HEK293 (cell line): ENCODE measurements at regions not wholly inside any gene's neighbourhood (a gene's known extent, or its start where the extent isn't known, plus 50 kb on each side); places are given as distances from the start of the nearest gene placed in this dataset.

Experiments
- ZNF677 ChIP-seq: fragments of 450-650 bp; IDR thresholded peaks from 2 replicates; pipeline ENCODE4 v1.5.0; 2018; ENCODE audit warnings: missing biosample characterization, mild to moderate bottlenecking, missing genetic modification characterization, moderate library complexity
- TF ChIP-seq, protein P1 (sequence below): fragments of 450-650 bp; formaldehyde crosslinking; IDR thresholded peaks from 2 replicates; pipeline ENCODE4 v1.5.1; 2016; ENCODE audit warnings: missing biosample characterization, missing genetic modification characterization

DNA sequence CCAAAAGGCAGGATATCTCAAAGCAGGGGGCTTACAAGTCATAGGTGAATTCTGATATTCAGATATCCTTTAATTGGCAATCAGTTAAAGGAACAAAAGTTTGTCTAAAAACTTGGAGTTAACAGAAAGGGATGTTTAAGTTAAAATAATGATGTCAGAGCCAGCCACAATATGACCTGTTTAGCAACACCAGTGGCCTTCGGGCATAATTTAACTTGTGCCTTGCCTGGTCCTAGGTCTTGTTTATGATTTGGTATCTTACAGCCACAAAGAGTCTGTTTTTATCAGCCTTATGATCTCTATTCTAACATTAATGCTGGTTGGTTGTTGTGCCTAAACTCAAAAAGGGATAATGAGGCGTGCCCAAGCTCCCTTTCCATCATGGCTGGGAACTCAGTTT is 252.9 kb downstream of the RNF152 start:
- TF ChIP-seq, protein P1, sequence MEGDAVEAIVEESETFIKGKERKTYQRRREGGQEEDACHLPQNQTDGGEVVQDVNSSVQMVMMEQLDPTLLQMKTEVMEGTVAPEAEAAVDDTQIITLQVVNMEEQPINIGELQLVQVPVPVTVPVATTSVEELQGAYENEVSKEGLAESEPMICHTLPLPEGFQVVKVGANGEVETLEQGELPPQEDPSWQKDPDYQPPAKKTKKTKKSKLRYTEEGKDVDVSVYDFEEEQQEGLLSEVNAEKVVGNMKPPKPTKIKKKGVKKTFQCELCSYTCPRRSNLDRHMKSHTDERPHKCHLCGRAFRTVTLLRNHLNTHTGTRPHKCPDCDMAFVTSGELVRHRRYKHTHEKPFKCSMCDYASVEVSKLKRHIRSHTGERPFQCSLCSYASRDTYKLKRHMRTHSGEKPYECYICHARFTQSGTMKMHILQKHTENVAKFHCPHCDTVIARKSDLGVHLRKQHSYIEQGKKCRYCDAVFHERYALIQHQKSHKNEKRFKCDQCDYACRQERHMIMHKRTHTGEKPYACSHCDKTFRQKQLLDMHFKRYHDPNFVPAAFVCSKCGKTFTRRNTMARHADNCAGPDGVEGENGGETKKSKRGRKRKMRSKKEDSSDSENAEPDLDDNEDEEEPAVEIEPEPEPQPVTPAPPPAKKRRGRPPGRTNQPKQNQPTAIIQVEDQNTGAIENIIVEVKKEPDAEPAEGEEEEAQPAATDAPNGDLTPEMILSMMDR = no peak
- no peak for TF ChIP-seq ZNF677
